Activated CD4-positive, alpha-beta T cell treated with anti-CD3 and anti-CD28 coated beads for 36 hours (primary cell): ENCODE measurements at regions not wholly inside any gene's neighbourhood (a gene's known extent, or its start where the extent isn't known, plus 50 kb on each side); places are given as distances from the start of the nearest gene placed in this dataset.

Experiments used
- ATAC-seq: fragments of 200-7000 bp; cut with Tn5 transposase; one replicate; pipeline ENCODE4 v1.10.0; 2021; ENCODE audit warnings: mild to moderate bottlenecking, moderate library complexity
- CTCF ChIA-PET: fragments of 350-600 bp; sonication (Branson Sonifier 250); formaldehyde crosslinking; loops from one replicate; lab custom pipeline; 2021; ENCODE audit warnings: antibody characterized with exemption; lab: Charles Lee
- POLR2A ChIA-PET: fragments of 350-600 bp; sonication (Branson Sonifier 250); formaldehyde crosslinking; loops from one replicate; lab custom pipeline; 2021; ENCODE audit warnings: antibody characterized with exemption, inconsistent platforms; lab: Charles Lee
- DNase-seq: peaks from one replicate; pipeline ENCODE4 v3.0.0-alpha.2; 2020
- H3K27ac Mint-ChIP-seq: one replicate; pipeline ENCODE4 v1.8.0; 2021; ENCODE audit warnings: mixed read lengths
- H3K27me3 Mint-ChIP-seq: one replicate; pipeline ENCODE4 v1.8.0; 2021; ENCODE audit warnings: mixed read lengths
- H3K36me3 Mint-ChIP-seq: one replicate; pipeline ENCODE4 v1.8.0; 2021; ENCODE audit warnings: low read depth, mixed read lengths
- H3K4me1 Mint-ChIP-seq: one replicate; pipeline ENCODE4 v1.8.0; 2021; ENCODE audit warnings: mixed read lengths
- H3K4me3 Mint-ChIP-seq: one replicate; pipeline ENCODE4 v1.8.0; 2021; ENCODE audit warnings: mild to moderate bottlenecking, moderate library complexity, mixed read lengths
- H3K9me3 Mint-ChIP-seq: one replicate; pipeline ENCODE4 v1.8.0; 2021; ENCODE audit warnings: low read depth, mixed read lengths
- intact Hi-C, 2 experiments: fragments of 100-400 bp; cut with DNase I in 1 of 2; cut with micrococcal nuclease in 1 of 2; formaldehyde crosslinking; loops; one replicate each; pipeline versions ENCODE4 v1.14.2 to v1.15.1; 2022 to 2024; cut with DNase I, micrococcal nuclease

DNA sequence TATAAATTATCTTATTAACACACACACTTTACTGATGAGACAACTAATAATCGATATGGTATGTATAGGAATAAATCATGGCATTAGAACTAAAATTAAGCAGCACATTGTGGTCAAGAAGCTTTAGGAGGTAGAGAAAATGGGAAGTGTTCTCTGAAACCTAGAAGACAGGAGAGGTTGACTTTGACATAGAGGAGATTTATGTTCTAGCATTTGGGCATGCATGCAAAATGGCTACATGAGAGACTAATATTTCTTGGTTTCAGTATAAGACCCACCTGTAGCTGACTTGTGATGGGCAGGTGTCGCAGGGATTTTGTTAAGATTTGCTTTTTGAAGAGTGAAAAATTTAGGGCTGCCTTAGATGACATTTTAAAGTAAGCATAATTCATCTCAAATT lies 209.7 kb upstream of the POU1F1 start:
- no peak overlapping the region for H3K4me3 Mint-ChIP-seq
- no peak for ATAC-seq
- H3K27me3 Mint-ChIP-seq: no peaks in the 10 kb centered on the region
- CTCF ChIA-PET: interaction anchor here (0.7 kb wide), 1 partner anchor 135 kb away, joined by 3 read pairs; no protein-coding TSS in a partner anchor
- intact Hi-C loops: no loop called here
- no peaks in the 10 kb centered on the region for H3K36me3 Mint-ChIP-seq
- no peak for DNase-seq
- no peak overlapping the region for H3K27ac Mint-ChIP-seq
- H3K9me3 Mint-ChIP-seq: no peaks in the 10 kb centered on the region
- POLR2A ChIA-PET: no interaction called here
- H3K4me1 Mint-ChIP-seq: no peaks in the 10 kb centered on the region

GRCh38 chr3:87478716-87479115 lies 202.3 kb upstream of the POU1F1 start:
- ATAC-seq (no peak), DNase-seq (no peak)
- ChIA-PET CTCF (no interaction called here), POLR2A (no interaction called here)
- Mint-ChIP-seq H3K27ac (no peak overlapping the region), H3K9me3 (no peaks in the 10 kb centered on the region), H3K4me1 (no peaks in the 10 kb centered on the region), H3K27me3 (no peaks in the 10 kb centered on the region), H3K36me3 (no peaks in the 10 kb centered on the region), H3K4me3 (no peak overlapping the region)
- intact Hi-C loops: no loop called here

GRCh38 chr3:87473944-87474343 lies 197.6 kb upstream of the POU1F1 start:
- ATAC-seq: no peak
- Mint-ChIP-seq H3K4me3 (no peak overlapping the region), H3K27ac (no peak overlapping the region), H3K27me3 (no peaks in the 10 kb centered on the region), H3K9me3 (peaks cover 5% of the 10 kb centered on the region), H3K4me1 (no peaks in the 10 kb centered on the region), H3K36me3 (no peaks in the 10 kb centered on the region)
- CTCF ChIA-PET: no interaction called here
- POLR2A ChIA-PET: no interaction called here
- DNase-seq: no peak
- intact Hi-C loops: no loop called here

DNA sequence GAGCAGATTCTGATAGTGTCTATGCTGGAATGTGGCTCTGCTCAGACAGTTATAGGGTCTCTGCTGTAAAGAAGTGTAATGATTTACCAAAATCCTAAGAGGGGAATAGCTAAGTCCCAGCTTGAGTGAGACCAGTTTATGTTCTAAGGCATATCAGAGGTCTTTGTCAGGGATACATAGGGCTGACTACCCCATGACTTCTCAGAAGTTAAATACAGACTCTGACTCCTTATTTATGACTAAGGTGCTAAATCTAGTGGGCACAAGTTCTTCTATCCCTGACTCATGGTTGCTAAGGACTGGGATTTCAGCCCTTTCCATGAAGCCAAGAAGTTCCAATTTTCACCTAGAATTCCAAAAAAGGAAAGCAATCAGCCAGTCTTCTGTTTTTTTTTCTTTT lies 192.6 kb upstream of the POU1F1 start:
- no peak for ATAC-seq
- Mint-ChIP-seq H3K4me3 (no peak overlapping the region), H3K4me1 (no peaks in the 10 kb centered on the region), H3K27ac (no peak overlapping the region), H3K9me3 (peaks cover 10% of the 10 kb centered on the region), H3K36me3 (no peaks in the 10 kb centered on the region), H3K27me3 (peaks cover 2% of the 10 kb centered on the region)
- intact Hi-C loops: no loop called here
- no peak for DNase-seq
- POLR2A ChIA-PET: no interaction called here
- CTCF ChIA-PET: no interaction called here

- Mint-ChIP-seq H3K9me3 (peaks cover 10% of the 10 kb centered on the region), H3K4me1 (no peaks in the 10 kb centered on the region), H3K4me3 (no peak overlapping the region), H3K27ac (no peak overlapping the region), H3K36me3 (no peaks in the 10 kb centered on the region), H3K27me3 (peaks cover 2% of the 10 kb centered on the region)
- intact Hi-C loops: no loop called here
- DNase-seq: no peak
- ChIA-PET CTCF (no interaction called here), POLR2A (no interaction called here)
- no peak for ATAC-seq
Observed at GRCh38 chr3:87468235-87468634, 191.9 kb upstream of the POU1F1 start.

GRCh38 chr3:87462228-87462627 lies 185.8 kb upstream of the POU1F1 start:
- Mint-ChIP-seq H3K27ac (no peak overlapping the region), H3K36me3 (no peaks in the 10 kb centered on the region), H3K4me1 (no peaks in the 10 kb centered on the region), H3K4me3 (no peak overlapping the region), H3K9me3 (peaks cover 5% of the 10 kb centered on the region), H3K27me3 (peaks cover 2% of the 10 kb centered on the region)
- ChIA-PET CTCF (no interaction called here), POLR2A (no interaction called here)
- DNase-seq (no peak), ATAC-seq (no peak)
- intact Hi-C loops: no loop called here

DNA sequence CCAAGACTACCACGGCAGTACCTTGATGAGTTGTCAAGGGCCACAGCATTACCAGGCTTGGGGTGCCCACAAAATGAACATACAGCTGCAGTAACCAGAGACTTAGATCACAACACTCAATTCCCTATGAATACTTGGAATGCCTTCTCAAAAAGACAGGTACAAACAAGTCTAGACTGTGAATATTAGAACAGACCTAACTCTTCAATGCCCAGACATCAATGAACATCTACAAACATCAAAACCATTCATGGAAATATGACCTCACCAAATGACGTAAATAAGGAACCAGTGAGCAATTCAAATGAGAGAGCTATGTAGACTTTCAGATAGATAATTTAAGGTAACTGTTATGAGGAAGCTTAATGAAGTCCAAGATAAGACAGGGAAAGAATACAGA lies 185.1 kb upstream of the POU1F1 start:
- Mint-ChIP-seq H3K4me3 (no peak overlapping the region), H3K36me3 (no peaks in the 10 kb centered on the region), H3K27ac (no peak overlapping the region), H3K4me1 (no peaks in the 10 kb centered on the region), H3K9me3 (peaks cover 5% of the 10 kb centered on the region), H3K27me3 (no peaks in the 10 kb centered on the region)
- DNase-seq (no peak), ATAC-seq (no peak)
- intact Hi-C loops: no loop called here
- CTCF ChIA-PET: no interaction called here
- POLR2A ChIA-PET: no interaction called here

GRCh38 chr3:87461036-87461435 lies 184.7 kb upstream of the POU1F1 start:
- H3K27ac Mint-ChIP-seq: no peak overlapping the region
- CTCF ChIA-PET: no interaction called here
- intact Hi-C loops: no loop called here
- H3K4me1 Mint-ChIP-seq: no peaks in the 10 kb centered on the region
- H3K27me3 Mint-ChIP-seq: no peaks in the 10 kb centered on the region
- DNase-seq: no peak
- H3K4me3 Mint-ChIP-seq: no peak overlapping the region
- POLR2A ChIA-PET: no interaction called here
- no peaks in the 10 kb centered on the region for H3K36me3 Mint-ChIP-seq
- ATAC-seq: no peak
- peaks cover 4% of the 10 kb centered on the region for H3K9me3 Mint-ChIP-seq

- H3K27ac Mint-ChIP-seq: no peak overlapping the region
- no peaks in the 10 kb centered on the region for H3K27me3 Mint-ChIP-seq
- H3K36me3 Mint-ChIP-seq: no peaks in the 10 kb centered on the region
- ChIA-PET CTCF (no interaction called here), POLR2A (no interaction called here)
- peaks cover 7% of the 10 kb centered on the region for H3K9me3 Mint-ChIP-seq
- peak; percentile 19 for ATAC-seq
- no peak for DNase-seq
- H3K4me1 Mint-ChIP-seq: no peaks in the 10 kb centered on the region
- no peak overlapping the region for H3K4me3 Mint-ChIP-seq
- intact Hi-C loops: no loop called here
Observed at GRCh38 chr3:87448558-87448957, 172.2 kb upstream of the POU1F1 start.

DNA sequence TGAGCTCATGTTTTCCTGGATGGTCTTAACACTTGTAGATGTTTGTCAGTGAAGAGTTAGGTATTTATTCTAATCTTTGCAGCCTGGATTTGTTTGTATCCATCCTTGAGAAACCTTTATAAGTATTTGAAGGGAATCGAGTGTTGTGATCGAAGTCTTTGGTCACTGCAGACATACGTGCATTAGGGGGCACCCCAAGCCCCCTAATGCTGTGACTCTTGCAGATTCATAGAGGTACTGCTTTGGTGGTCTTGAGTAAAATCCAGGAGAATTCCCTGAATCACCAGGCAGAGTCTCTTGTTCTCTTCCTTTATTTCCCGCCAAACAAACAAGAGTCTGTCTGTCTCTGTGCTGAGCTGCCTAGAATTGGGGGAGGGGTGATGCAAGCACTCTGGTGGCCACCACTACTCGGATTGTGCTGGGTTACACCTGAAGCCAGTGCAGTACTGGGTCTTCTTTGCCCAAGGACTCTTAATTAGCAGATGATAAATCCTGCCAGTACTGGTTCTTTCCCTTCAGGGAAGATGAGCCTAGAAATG lies 170.5 kb upstream of the POU1F1 start:
- no peak overlapping the region for H3K4me3 Mint-ChIP-seq
- ATAC-seq (no peak), DNase-seq (no peak)
- H3K9me3 Mint-ChIP-seq: peaks cover 7% of the 10 kb centered on the region
- no peaks in the 10 kb centered on the region for H3K27me3 Mint-ChIP-seq
- intact Hi-C loops: no loop called here
- no peak overlapping the region for H3K27ac Mint-ChIP-seq
- ChIA-PET CTCF (no interaction called here), POLR2A (no interaction called here)
- H3K4me1 Mint-ChIP-seq: no peaks in the 10 kb centered on the region
- no peaks in the 10 kb centered on the region for H3K36me3 Mint-ChIP-seq

DNA sequence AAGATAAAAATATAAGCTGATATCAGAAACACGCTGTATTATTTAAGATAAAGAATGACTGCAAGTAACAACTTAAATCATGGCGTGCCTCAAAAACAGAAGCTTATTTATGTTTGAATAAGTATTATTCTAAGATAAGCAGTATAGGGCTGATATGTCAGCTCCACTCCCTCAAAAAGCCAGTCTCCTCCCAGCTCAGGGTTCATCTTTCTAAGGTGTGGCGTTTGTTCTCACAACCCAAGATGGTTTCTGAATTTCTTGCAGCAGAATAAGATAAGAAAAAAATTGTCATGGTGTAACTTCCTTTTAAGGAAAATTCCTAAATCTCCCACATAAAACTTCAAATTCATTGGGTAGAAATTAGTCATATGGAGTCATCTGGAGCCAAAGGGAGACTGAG lies 166.1 kb upstream of the POU1F1 start:
- Mint-ChIP-seq H3K9me3 (peaks cover 7% of the 10 kb centered on the region), H3K4me1 (peaks cover 5% of the 10 kb centered on the region), H3K27me3 (no peaks in the 10 kb centered on the region), H3K36me3 (no peaks in the 10 kb centered on the region), H3K27ac (no peak overlapping the region), H3K4me3 (no peak overlapping the region)
- intact Hi-C loops: no loop called here
- POLR2A ChIA-PET: no interaction called here
- DNase-seq (no peak), ATAC-seq (no peak)
- CTCF ChIA-PET: no interaction called here

GRCh38 chr3:87437765-87438164 lies 161.4 kb upstream of the POU1F1 start:
- POLR2A ChIA-PET: no interaction called here
- intact Hi-C loops: no loop called here
- H3K4me3 Mint-ChIP-seq: no peak overlapping the region
- peaks cover 9% of the 10 kb centered on the region for H3K4me1 Mint-ChIP-seq
- no peaks in the 10 kb centered on the region for H3K9me3 Mint-ChIP-seq
- H3K36me3 Mint-ChIP-seq: no peaks in the 10 kb centered on the region
- no peak for DNase-seq
- H3K27ac Mint-ChIP-seq: no peak overlapping the region
- peak; percentile 70 for ATAC-seq
- no peaks in the 10 kb centered on the region for H3K27me3 Mint-ChIP-seq
- CTCF ChIA-PET: no interaction called here
